H9 (cell line): ENCODE measurements at regions not wholly inside any gene's neighbourhood (a gene's known extent, or its start where the extent isn't known, plus 50 kb on each side); places are given as distances from the start of the nearest gene placed in this dataset.
A peak's percentile ranks its signal among the peaks of the same experiment; 100 is the strongest.

Experiments used
- DNase-seq: peaks from one replicate; pipeline ENCODE4 v3.0.0-alpha.2; 2017
- H2AFZ ChIP-seq: one replicate; pipeline ENCODE4 v1.6.1; 2013; ENCODE audit warnings: mild to moderate bottlenecking, low read length, control low read depth, moderate library complexity
- H2AK5ac ChIP-seq: 2 replicates; pipeline ENCODE4 v1.6.1; 2013; ENCODE audit warnings: low read length, control low read depth, mixed read lengths; ENCODE audit not compliant: insufficient read length
- H2BK120ac ChIP-seq: one replicate; pipeline ENCODE4 v1.6.1; 2013; ENCODE audit warnings: low read depth, mild to moderate bottlenecking, low read length, control low read depth, inconsistent platforms; ENCODE audit not compliant: poor library complexity, severe bottlenecking
- H2BK12ac ChIP-seq: 2 replicates; pipeline ENCODE4 v1.6.1; 2013; ENCODE audit warnings: low read length, control low read depth, mixed read lengths, low read depth; ENCODE audit not compliant: insufficient read length
- H2BK15ac ChIP-seq: 2 replicates; pipeline ENCODE4 v1.6.1; 2013; ENCODE audit warnings: low read depth, low read length, control low read depth
- H2BK20ac ChIP-seq: one replicate; pipeline ENCODE4 v1.6.1; 2013; ENCODE audit warnings: low read depth, mild to moderate bottlenecking, low read length, control low read depth, inconsistent platforms; ENCODE audit not compliant: poor library complexity, severe bottlenecking
- H2BK5ac ChIP-seq: 2 replicates; pipeline ENCODE4 v1.6.1; 2013; ENCODE audit warnings: low read length, control low read depth, mixed read lengths; ENCODE audit not compliant: insufficient read length
- H3K14ac ChIP-seq: 2 replicates; pipeline ENCODE4 v1.6.1; 2013; ENCODE audit warnings: low read length, control low read depth; ENCODE audit not compliant: insufficient read depth
- H3K18ac ChIP-seq: 2 replicates; pipeline ENCODE4 v1.6.1; 2013; ENCODE audit warnings: low read depth, mild to moderate bottlenecking, mixed read lengths, low read length, control low read depth; ENCODE audit not compliant: insufficient read length
- H3K23ac ChIP-seq: 2 replicates; pipeline ENCODE4 v1.6.1; 2013; ENCODE audit warnings: low read length, control low read depth, mixed read lengths, low read depth; ENCODE audit not compliant: insufficient read length
- H3K23me2 ChIP-seq: 2 replicates; pipeline ENCODE4 v1.6.1; 2013; ENCODE audit warnings: low read depth, mild to moderate bottlenecking, mixed read lengths, low read length, control low read depth; ENCODE audit not compliant: insufficient read length, poor library complexity, severe bottlenecking
- H3K27ac ChIP-seq: 2 replicates; pipeline ENCODE4 v1.5.1; 2013; ENCODE audit warnings: low read length, control low read depth, mixed read lengths, low read depth; ENCODE audit not compliant: insufficient read length
- H3K27me3 ChIP-seq: 2 replicates; pipeline ENCODE4 v1.6.1; 2013; ENCODE audit warnings: low read length, control low read depth, inconsistent platforms; ENCODE audit not compliant: insufficient read depth
- H3K4ac ChIP-seq: 2 replicates; pipeline ENCODE4 v1.6.1; 2013; ENCODE audit warnings: low read depth, mild to moderate bottlenecking, control low read depth, inconsistent platforms, low read length, moderate library complexity
- H3K4me1 ChIP-seq: 2 replicates; pipeline ENCODE4 v1.6.1; 2013; ENCODE audit warnings: low read length, control low read depth, inconsistent platforms; ENCODE audit not compliant: insufficient read depth
- H3K4me2 ChIP-seq: 2 replicates; pipeline ENCODE4 v1.6.1; 2013; ENCODE audit warnings: low read length, control low read depth, mixed read lengths; ENCODE audit not compliant: insufficient read length, insufficient read depth
- H3K56ac ChIP-seq: 2 replicates; pipeline ENCODE4 v1.6.1; 2013; ENCODE audit warnings: low read depth, mild to moderate bottlenecking, mixed read lengths, low read length, control low read depth; ENCODE audit not compliant: insufficient read length
- H3K79me1 ChIP-seq: 2 replicates; pipeline ENCODE4 v1.6.1; 2013; ENCODE audit warnings: low read depth, mild to moderate bottlenecking, moderate library complexity, low read length, control low read depth, inconsistent platforms; ENCODE audit not compliant: insufficient read depth, poor library complexity, severe bottlenecking
- H3K79me2 ChIP-seq: 2 replicates; pipeline ENCODE4 v1.6.1; 2013; ENCODE audit warnings: low read length, control low read depth, inconsistent platforms; ENCODE audit not compliant: insufficient read depth
- H3K9ac ChIP-seq: 2 replicates; pipeline ENCODE4 v1.6.1; 2013; ENCODE audit warnings: low read length, control low read depth, mixed read lengths; ENCODE audit not compliant: insufficient read length; ENCODE audit errors: extremely low read depth
- H3K9me3 ChIP-seq: one replicate; pipeline ENCODE4 v1.6.1; 2013; ENCODE audit warnings: low read depth, low read length, inconsistent platforms; ENCODE audit not compliant: control insufficient read depth
- H3T11ph ChIP-seq: one replicate; pipeline ENCODE4 v1.6.1; 2013; ENCODE audit warnings: mild to moderate bottlenecking, low read length, control low read depth, inconsistent platforms
- H4K20me1 ChIP-seq: one replicate; pipeline ENCODE4 v1.6.1; 2013; ENCODE audit not compliant: control insufficient read depth, insufficient read length, insufficient read depth
- H4K5ac ChIP-seq: 2 replicates; pipeline ENCODE4 v1.6.1; 2013; ENCODE audit warnings: low read depth, mild to moderate bottlenecking, mixed read lengths, low read length, control low read depth; ENCODE audit not compliant: insufficient read length
- H4K8ac ChIP-seq: replicated peaks from 2 replicates; pipeline ENCODE4 v1.6.1; 2013; ENCODE audit warnings: low read length, control low read depth, mixed read lengths, low read depth; ENCODE audit not compliant: insufficient read length
- H4K91ac ChIP-seq: 2 replicates; pipeline ENCODE4 v1.6.1; 2013; ENCODE audit warnings: low read depth, mild to moderate bottlenecking, moderate library complexity, mixed read lengths, low read length, control low read depth; ENCODE audit not compliant: insufficient read length
- H3K27ac Mint-ChIP-seq, 3 experiments: 2 replicates in 2 of 3; 3 replicates in 1 of 3; pipeline ENCODE4 v1.8.0; 2020 to 2021; ENCODE audit warnings: mixed read lengths in 3 of 3, mild to moderate bottlenecking in 1 of 3, moderate library complexity in 1 of 3
- H3K27me3 Mint-ChIP-seq: 2 replicates; pipeline ENCODE4 v1.8.0; 2021; ENCODE audit warnings: low read depth, mild to moderate bottlenecking, moderate library complexity, mixed read lengths
- H3K36me3 Mint-ChIP-seq, 3 experiments: 2 replicates in 2 of 3; 3 replicates in 1 of 3; pipeline ENCODE4 v1.8.0; 2020 to 2021; ENCODE audit warnings: low read depth in 3 of 3, mixed read lengths in 3 of 3; ENCODE audit not compliant: insufficient read depth in 1 of 3
- H3K4me1 Mint-ChIP-seq, 2 experiments: 2 replicates each; pipeline ENCODE4 v1.8.0; 2020; ENCODE audit warnings: mixed read lengths in 2 of 2
- H3K4me3 Mint-ChIP-seq, 2 experiments: 2 replicates in 1 of 2; 3 replicates in 1 of 2; pipeline ENCODE4 v1.8.0; 2020 to 2021; ENCODE audit warnings: mild to moderate bottlenecking in 2 of 2, mixed read lengths in 2 of 2, moderate library complexity in 1 of 2
- H3K9me3 Mint-ChIP-seq, 2 experiments: 2 replicates in 1 of 2; 3 replicates in 1 of 2; pipeline ENCODE4 v1.8.0; 2020; ENCODE audit warnings: mild to moderate bottlenecking in 2 of 2, mixed read lengths in 2 of 2, moderate library complexity in 1 of 2
- WGBS: extraction: QIAGEN DNeasy Blood & Tissue Kit; methylation state at CpG from one replicate; pipeline ENCODE4 v1.1.7; 2013; ENCODE audit warnings: missing lambda C conversion rate, low lambda C conversion rate, mixed read lengths; ENCODE audit not compliant: insufficient read length; ENCODE audit errors: extremely low coverage; 5-methylcytosine and 5-hydroxymethylcytosine counted together
- TF ChIP-seq, protein P1 (sequence below): fragments of 200-600 bp; sonication (generic); conservative IDR thresholded peaks from 3 replicates; pipeline ENCODE4 v1.8.0; 2021; ENCODE audit warnings: antibody characterized with exemption, mild to moderate bottlenecking

DNA sequence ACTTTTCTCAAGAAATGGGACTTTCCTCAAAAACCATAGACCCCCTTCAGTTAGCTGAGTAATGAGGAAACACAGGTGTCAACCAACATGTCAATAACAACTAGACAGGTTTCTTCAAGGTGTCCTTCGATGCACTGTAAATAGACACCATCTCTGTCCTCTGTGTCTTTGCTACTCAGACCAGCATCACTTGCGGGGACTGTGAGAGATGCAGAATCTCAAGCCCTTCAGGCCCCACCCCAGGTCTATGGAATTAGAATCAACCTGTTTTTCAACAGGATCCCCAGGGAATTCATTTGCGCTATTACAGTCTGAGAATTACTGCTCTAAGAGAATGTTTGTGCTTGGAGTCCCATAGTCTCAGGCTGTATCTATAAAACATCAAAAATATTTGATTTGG is 469.9 kb downstream of the COG6 start:
- Histone ChIP-seq H3K27me3 (no peaks in the 10 kb centered on the region), H4K20me1 (no peaks in the 10 kb centered on the region), H3K4me2 (no peak overlapping the region), H3K23me2 (no peaks in the 10 kb centered on the region), H3K79me2 (no peaks in the 10 kb centered on the region), H3K56ac (no peak overlapping the region), H2BK15ac (no peak overlapping the region), H2BK120ac (no peak overlapping the region), H2BK5ac (no peak overlapping the region), H2AK5ac (no peak overlapping the region), H4K5ac (no peak overlapping the region), H2BK12ac (no peak overlapping the region), H3K23ac (no peak overlapping the region), H3K27ac (no peak overlapping the region), H3K4me1 (no peaks in the 10 kb centered on the region; the same call in 1 of the 2 replicates), H3K79me1 (no peaks in the 10 kb centered on the region), H2BK20ac (no peak overlapping the region), H3K14ac (no peak overlapping the region), H3T11ph (no peak overlapping the region), H3K9ac (no peak overlapping the region), H3K18ac (no peak overlapping the region), H2AFZ (no peak overlapping the region), H4K91ac (no peak overlapping the region), H4K8ac (no peak overlapping the region), H3K9me3 (no peaks in the 10 kb centered on the region), H3K4ac (no peak overlapping the region)
- WGBS, result no CpG with 5 or more reads among the region's 3 CpGs
- Mint-ChIP-seq H3K36me3 (peaks cover 0 to 7% (median 2%) of the 10 kb centered on the region in 3 experiments; a peak in 3 of 7 replicates), H3K4me1 (peaks cover 11 to 28% of the 10 kb centered on the region in 2 experiments), H3K27me3 (no peaks in the 10 kb centered on the region; the same call in 1 of the 2 replicates), H3K4me3 (no peak overlapping the region), H3K27ac (peak overlapping the region in 1 of 3 experiments; percentile 44; a peak in 1 of 7 replicates), H3K9me3 (peaks cover 3 to 4% of the 10 kb centered on the region in 2 experiments; a peak in 4 of 5 replicates)
- DNase-seq, result no peak
- TF ChIP-seq, protein P1, sequence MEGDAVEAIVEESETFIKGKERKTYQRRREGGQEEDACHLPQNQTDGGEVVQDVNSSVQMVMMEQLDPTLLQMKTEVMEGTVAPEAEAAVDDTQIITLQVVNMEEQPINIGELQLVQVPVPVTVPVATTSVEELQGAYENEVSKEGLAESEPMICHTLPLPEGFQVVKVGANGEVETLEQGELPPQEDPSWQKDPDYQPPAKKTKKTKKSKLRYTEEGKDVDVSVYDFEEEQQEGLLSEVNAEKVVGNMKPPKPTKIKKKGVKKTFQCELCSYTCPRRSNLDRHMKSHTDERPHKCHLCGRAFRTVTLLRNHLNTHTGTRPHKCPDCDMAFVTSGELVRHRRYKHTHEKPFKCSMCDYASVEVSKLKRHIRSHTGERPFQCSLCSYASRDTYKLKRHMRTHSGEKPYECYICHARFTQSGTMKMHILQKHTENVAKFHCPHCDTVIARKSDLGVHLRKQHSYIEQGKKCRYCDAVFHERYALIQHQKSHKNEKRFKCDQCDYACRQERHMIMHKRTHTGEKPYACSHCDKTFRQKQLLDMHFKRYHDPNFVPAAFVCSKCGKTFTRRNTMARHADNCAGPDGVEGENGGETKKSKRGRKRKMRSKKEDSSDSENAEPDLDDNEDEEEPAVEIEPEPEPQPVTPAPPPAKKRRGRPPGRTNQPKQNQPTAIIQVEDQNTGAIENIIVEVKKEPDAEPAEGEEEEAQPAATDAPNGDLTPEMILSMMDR, result no peak
